ENCODE measurements at regions not wholly inside any gene's neighbourhood (a gene's known extent, or its start where the extent isn't known, plus 50 kb on each side); places are given as distances from the start of the nearest gene placed in this dataset.
"Not testable (repeated sequence)": the region's sequence is repeated elsewhere in the genome, so short reads cannot be mapped to it uniquely, and the experiment has no call there.

- not testable (repeated sequence) for H3K27me3 ChIP-seq (ENCODE audit: insufficient read depth); H3F3A ChIP-seq (replicated peaks; ENCODE audit: low read depth); DNase-seq (ENCODE audit: low spot score); H3K27ac Mint-ChIP-seq; H3K4me2 ChIP-seq; H3K27me3 Mint-ChIP-seq (ENCODE audit: insufficient read depth, low read depth, poor library complexity); H3K27ac ChIP-seq (ENCODE audit: low read depth); H3K79me2 ChIP-seq (replicated peaks; ENCODE audit: insufficient read depth); H3K9me2 ChIP-seq (ENCODE audit: insufficient read depth); ATAC-seq; H3K4me3 ChIP-seq; H3K4me1 ChIP-seq (ENCODE audit: insufficient read depth); H4K20me1 ChIP-seq (replicated peaks; ENCODE audit: insufficient read depth); H2AFZ ChIP-seq; H3K4me1 Mint-ChIP-seq; H3K4me3 Mint-ChIP-seq; H3K36me3 ChIP-seq (ENCODE audit: insufficient read depth)
- Mint-ChIP-seq H3K36me3 (ENCODE audit: low read depth) (peaks cover 21% of the 10 kb centered on the region; the same call in 2 of the 3 replicates), H3K9me3 (peaks cover 34% of the 10 kb centered on the region)
Observed at GRCh38 chr10:59975918-59976317, 69.6 kb upstream of the CCDC6 start.

- Histone ChIP-seq H3K9me2 (ENCODE audit: insufficient read depth) (no peaks in the 10 kb centered on the region), H4K20me1 (replicated peaks; ENCODE audit: insufficient read depth) (no peaks in the 10 kb centered on the region), H3F3A (replicated peaks; ENCODE audit: low read depth) (no peaks in the 10 kb centered on the region), H3K27me3 (ENCODE audit: insufficient read depth) (no peaks in the 10 kb centered on the region), H3K79me2 (replicated peaks; ENCODE audit: insufficient read depth) (no peaks in the 10 kb centered on the region), H3K36me3 (ENCODE audit: insufficient read depth) (no peaks in the 10 kb centered on the region), H3K27ac (ENCODE audit: low read depth) (no peak overlapping the region), H3K4me1 (ENCODE audit: insufficient read depth) (peaks cover 5% of the 10 kb centered on the region; the same call in 1 of the 2 replicates), H2AFZ (0 out of 2 replicates have a peak overlapping the region, but pooled peaks have one; percentile 72), H3K4me3 (no peak overlapping the region), H3K4me2 (no peak overlapping the region)
- Mint-ChIP-seq H3K36me3 (ENCODE audit: low read depth) (peaks cover 8% of the 10 kb centered on the region; the same call in 2 of the 3 replicates), H3K9me3 (peaks cover 9% of the 10 kb centered on the region), H3K4me1 (peaks cover 5% of the 10 kb centered on the region; the same call in 2 of the 3 replicates), H3K27ac (no peak overlapping the region), H3K4me3 (no peak overlapping the region), H3K27me3 (ENCODE audit: insufficient read depth, low read depth, poor library complexity) (peaks cover 3% of the 10 kb centered on the region)
- no peak for DNase-seq (ENCODE audit: low spot score)
- ATAC-seq, result no peak
- TF ChIP-seq REST (IDR thresholded peaks at IDR 0.05; ENCODE audit: unreplicated experiment) (no peak), EZH2phosphoT487 (IDR thresholded peaks at IDR 0.05; ENCODE audit: unreplicated experiment) (no peak), POLR2AphosphoS5 (IDR thresholded peaks at IDR 0.05; ENCODE audit: low read depth) (no peak), ZNF331 (CRISPR knock-in tag; IDR thresholded peaks at IDR 0.05; ENCODE audit: low read depth) (no peak), ZNF462 (CRISPR knock-in tag; IDR thresholded peaks at IDR 0.05) (no peak), NANOG (IDR thresholded peaks at IDR 0.05; ENCODE audit: borderline replicate concordance) (no peak), EZH2 (IDR thresholded peaks at IDR 0.05; ENCODE audit: low read depth, unreplicated experiment) (no peak), JUNB (IDR thresholded peaks at IDR 0.05; ENCODE audit: unreplicated experiment) (no peak), ZNF114 (CRISPR knock-in tag; IDR thresholded peaks at IDR 0.05) (no peak), CREB1 (CRISPR knock-in tag; IDR thresholded peaks at IDR 0.05; ENCODE audit: low read depth) (no peak), CTCF (conservative IDR thresholded peaks at IDR 0.05; ENCODE audit: low read depth in 2 of 2) (no peak), STAT1 (IDR thresholded peaks at IDR 0.05; ENCODE audit: unreplicated experiment) (no peak)
Observed at GRCh38 chr10:59971915-59972314, 65.6 kb upstream of the CCDC6 start.

Data from GM23338 (cell line).